Naive thymus-derived CD4-positive, alpha-beta T cell (primary cell): ENCODE measurements at regions not wholly inside any gene's neighbourhood (a gene's known extent, or its start where the extent isn't known, plus 50 kb on each side); places are given as distances from the start of the nearest gene placed in this dataset.

Source experiments
- ATAC-seq: fragments of 150-1000 bp; cut with Tn5 transposase; 2 replicates; pipeline ENCODE4 v1.10.0; 2021; ENCODE audit warnings: mild to moderate bottlenecking, moderate library complexity
- CTCF ChIA-PET: fragments of 350-600 bp; sonication (Branson Sonifier 250); formaldehyde crosslinking; loops from one replicate; lab custom pipeline; 2021; ENCODE audit warnings: antibody characterized with exemption; lab: Charles Lee
- POLR2A ChIA-PET: fragments of 350-600 bp; sonication (Branson Sonifier 250); formaldehyde crosslinking; loops from one replicate; lab custom pipeline; 2021; ENCODE audit warnings: antibody characterized with exemption, inconsistent platforms; lab: Charles Lee
- DNase-seq, 9 donors: peaks; one replicate each; pipeline versions ENCODE4 v3.0.0 to v3.0.0-alpha.2; 2020 to 2022; ENCODE audit warnings: mixed read lengths in 1 of 9
- H3K27ac ChIP-seq: one replicate; pipeline ENCODE4 v1.7.0; 2013; ENCODE audit warnings: mild to moderate bottlenecking, low read depth, low read length, moderate library complexity
- H3K27me3 ChIP-seq, 2 donors: one replicate each; pipeline ENCODE4 v1.7.0; 2013; ENCODE audit warnings: low read length in 2 of 2, mild to moderate bottlenecking in 2 of 2, moderate library complexity in 2 of 2; ENCODE audit not compliant: control insufficient read depth in 2 of 2, insufficient read depth in 2 of 2
- H3K36me3 ChIP-seq, 3 experiments: 1 replicate in 2 of 3; 2 replicates in 1 of 3; pipeline ENCODE4 v1.7.0; 2013; ENCODE audit warnings: low read length in 3 of 3, mild to moderate bottlenecking in 3 of 3, moderate library complexity in 1 of 3; ENCODE audit not compliant: insufficient read depth in 3 of 3, control insufficient read depth in 2 of 3
- H3K4me1 ChIP-seq, 2 donors: one replicate each; pipeline ENCODE4 v1.7.0; 2013; ENCODE audit warnings: low read length in 2 of 2, mild to moderate bottlenecking in 2 of 2, moderate library complexity in 1 of 2; ENCODE audit not compliant: control insufficient read depth in 2 of 2, insufficient read depth in 2 of 2
- H3K4me3 ChIP-seq: 2 replicates; pipeline ENCODE4 v1.7.0; 2013; ENCODE audit warnings: mild to moderate bottlenecking, low read length
- H3K9me3 ChIP-seq, 3 experiments: 1 replicate in 2 of 3; 2 replicates in 1 of 3; pipeline ENCODE4 v1.7.0; 2013; ENCODE audit warnings: low read length in 3 of 3; ENCODE audit not compliant: control insufficient read depth in 2 of 3
- H3K27ac Mint-ChIP-seq, 9 donors: one replicate each; pipeline ENCODE4 v1.8.0; 2020 to 2022; ENCODE audit warnings: mixed read lengths in 9 of 9, mild to moderate bottlenecking in 8 of 9, moderate library complexity in 5 of 9, inconsistent platforms in 2 of 9
- H3K27me3 Mint-ChIP-seq, 5 donors: one replicate each; pipeline ENCODE4 v1.8.0; 2021 to 2022; ENCODE audit warnings: mixed read lengths in 5 of 5, mild to moderate bottlenecking in 1 of 5
- H3K36me3 Mint-ChIP-seq, 5 donors: one replicate each; pipeline ENCODE4 v1.8.0; 2020 to 2022; ENCODE audit warnings: mixed read lengths in 5 of 5, mild to moderate bottlenecking in 3 of 5, inconsistent platforms in 1 of 5
- H3K4me1 Mint-ChIP-seq, 7 donors: one replicate each; pipeline ENCODE4 v1.8.0; 2020 to 2022; ENCODE audit warnings: mixed read lengths in 7 of 7, mild to moderate bottlenecking in 3 of 7, inconsistent platforms in 1 of 7
- H3K4me3 Mint-ChIP-seq, 10 donors: one replicate each; pipeline ENCODE4 v1.8.0; 2020 to 2022; ENCODE audit warnings: mild to moderate bottlenecking in 10 of 10, mixed read lengths in 10 of 10, moderate library complexity in 6 of 10, inconsistent platforms in 2 of 10
- H3K9me3 Mint-ChIP-seq, 11 donors: one replicate each; pipeline ENCODE4 v1.8.0; 2020 to 2022; ENCODE audit warnings: mixed read lengths in 11 of 11, mild to moderate bottlenecking in 4 of 11, inconsistent platforms in 1 of 11, moderate library complexity in 1 of 11
- intact Hi-C, 2 donors: fragments of 100-400 bp; cut with micrococcal nuclease; formaldehyde crosslinking; loops; one replicate each; pipeline ENCODE4 v1.15.1; 2023

DNA sequence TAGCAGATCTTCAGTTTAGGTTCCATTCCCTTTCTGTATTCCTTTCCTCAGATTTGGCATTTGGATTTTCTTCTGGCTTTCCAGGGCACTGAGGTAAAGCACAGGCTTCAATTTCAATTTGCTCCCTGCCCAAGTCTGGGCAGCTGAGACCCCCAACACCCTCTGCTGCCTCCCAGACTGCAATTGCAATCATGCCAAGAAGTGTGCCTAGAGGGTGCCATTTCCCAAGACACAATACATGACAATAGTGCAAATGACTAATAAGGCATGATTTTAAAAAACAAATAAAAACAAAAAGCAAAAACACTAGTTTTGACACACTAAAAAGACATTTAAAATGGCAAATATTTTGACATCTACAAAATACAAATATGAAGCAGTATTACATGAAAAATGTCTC lies 364.8 kb downstream of the EPM2A start:
- ChIA-PET CTCF (no interaction called here), POLR2A (no interaction called here)
- Histone ChIP-seq H3K27ac (no peak overlapping the region), H3K4me3 (no peak overlapping the region), H3K4me1 (no peaks in the 10 kb centered on the region), H3K36me3 (no peaks in the 10 kb centered on the region), H3K9me3 (no peaks in the 10 kb centered on the region), H3K27me3 (no peaks in the 10 kb centered on the region)
- Mint-ChIP-seq H3K9me3 (peaks cover 0 to 3% (median 0%) of the 10 kb centered on the region in 11 donors), H3K27me3 (peaks cover 0 to 3% (median 0%) of the 10 kb centered on the region in 5 donors), H3K4me3 (no peak overlapping the region), H3K27ac (no peak overlapping the region), H3K4me1 (peaks cover 0 to 6% (median 0%) of the 10 kb centered on the region in 7 donors), H3K36me3 (no peaks in the 10 kb centered on the region)
- intact Hi-C loops = no loop called here
- DNase-seq = no peak
- ATAC-seq = no peak

GRCh38 chr6:145372671-145373151 lies 362.6 kb downstream of the EPM2A start:
- peaks cover 0 to 6% (median 0%) of the 10 kb centered on the region in 7 donors for H3K4me1 Mint-ChIP-seq
- ATAC-seq (peak; percentile 76), DNase-seq (peak in 1 of 9 donors; percentile 2)
- H3K27ac Mint-ChIP-seq = peak overlapping the region in 1 of 9 donors; percentile 60
- Histone ChIP-seq H3K4me3 (no peak overlapping the region), H3K36me3 (no peaks in the 10 kb centered on the region), H3K27ac (no peak overlapping the region), H3K27me3 (no peaks in the 10 kb centered on the region), H3K4me1 (no peaks in the 10 kb centered on the region), H3K9me3 (no peaks in the 10 kb centered on the region)
- peaks cover 0 to 7% (median 0%) of the 10 kb centered on the region in 5 donors for H3K27me3 Mint-ChIP-seq
- peaks cover 0 to 6% (median 0%) of the 10 kb centered on the region in 11 donors for H3K9me3 Mint-ChIP-seq
- no peaks in the 10 kb centered on the region for H3K36me3 Mint-ChIP-seq
- H3K4me3 Mint-ChIP-seq = peak overlapping the region in 2 of 10 donors; percentile 2 to 39
- ChIA-PET POLR2A (no interaction called here), CTCF (no interaction called here)
- intact Hi-C loops = no loop called here

GRCh38 chr6:145373826-145374225 lies 361.5 kb downstream of the EPM2A start:
- H3K27me3 Mint-ChIP-seq = peaks cover 0 to 11% (median 3%) of the 10 kb centered on the region in 5 donors
- DNase-seq (no peak), ATAC-seq (no peak)
- H3K9me3 ChIP-seq = no peaks in the 10 kb centered on the region
- H3K4me3 ChIP-seq = no peak overlapping the region
- peaks cover 0 to 6% (median 0%) of the 10 kb centered on the region in 7 donors for H3K4me1 Mint-ChIP-seq
- CTCF ChIA-PET = no interaction called here
- POLR2A ChIA-PET = no interaction called here
- intact Hi-C loops = no loop called here
- H3K4me1 ChIP-seq = no peaks in the 10 kb centered on the region
- H3K9me3 Mint-ChIP-seq = peaks cover 0 to 6% (median 0%) of the 10 kb centered on the region in 11 donors
- no peak overlapping the region for H3K27ac ChIP-seq
- H3K36me3 Mint-ChIP-seq = no peaks in the 10 kb centered on the region
- no peaks in the 10 kb centered on the region for H3K27me3 ChIP-seq
- no peak overlapping the region for H3K4me3 Mint-ChIP-seq
- no peaks in the 10 kb centered on the region for H3K36me3 ChIP-seq
- H3K27ac Mint-ChIP-seq = no peak overlapping the region

DNA sequence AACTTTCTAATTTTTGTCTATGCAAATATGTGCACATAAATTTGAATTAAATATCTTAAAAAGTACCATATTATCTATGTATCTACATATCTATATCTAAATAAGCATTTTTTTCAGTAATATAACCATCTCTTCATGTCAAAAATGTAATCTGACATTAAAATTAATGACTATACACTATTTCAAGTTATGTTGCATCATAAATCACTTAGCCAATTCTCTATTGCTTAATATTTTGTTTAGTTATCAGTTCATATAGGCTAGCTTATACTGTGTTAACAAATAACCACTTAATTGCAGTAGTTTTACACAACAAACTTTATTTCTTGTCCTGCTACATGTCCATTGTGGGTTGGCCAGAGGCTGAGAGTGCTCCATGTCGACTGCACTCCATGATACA lies 360.8 kb downstream of the EPM2A start:
- no peak overlapping the region for H3K4me3 Mint-ChIP-seq
- Histone ChIP-seq H3K4me1 (no peaks in the 10 kb centered on the region), H3K27me3 (no peaks in the 10 kb centered on the region), H3K36me3 (no peaks in the 10 kb centered on the region), H3K27ac (no peak overlapping the region), H3K9me3 (no peaks in the 10 kb centered on the region), H3K4me3 (no peak overlapping the region)
- H3K9me3 Mint-ChIP-seq = peaks cover 0 to 6% (median 0%) of the 10 kb centered on the region in 11 donors
- DNase-seq (no peak), ATAC-seq (no peak)
- H3K27ac Mint-ChIP-seq = no peak overlapping the region
- CTCF ChIA-PET = no interaction called here
- intact Hi-C loops = no loop called here
- peaks cover 0 to 6% (median 0%) of the 10 kb centered on the region in 7 donors for H3K4me1 Mint-ChIP-seq
- H3K27me3 Mint-ChIP-seq = peaks cover 0 to 18% (median 4%) of the 10 kb centered on the region in 5 donors
- POLR2A ChIA-PET = no interaction called here
- H3K36me3 Mint-ChIP-seq = no peaks in the 10 kb centered on the region

GRCh38 chr6:145375502-145375901 lies 359.8 kb downstream of the EPM2A start:
- intact Hi-C loops = no loop called here
- peaks cover 0 to 27% (median 4%) of the 10 kb centered on the region in 5 donors for H3K27me3 Mint-ChIP-seq
- POLR2A ChIA-PET = no interaction called here
- H3K27me3 ChIP-seq = no peaks in the 10 kb centered on the region
- H3K27ac Mint-ChIP-seq = no peak overlapping the region
- peaks cover 0 to 6% (median 0%) of the 10 kb centered on the region in 7 donors for H3K4me1 Mint-ChIP-seq
- no peak overlapping the region for H3K4me3 ChIP-seq
- no peak for DNase-seq
- no peaks in the 10 kb centered on the region for H3K9me3 ChIP-seq
- no peaks in the 10 kb centered on the region for H3K36me3 ChIP-seq
- H3K9me3 Mint-ChIP-seq = peaks cover 0 to 8% (median 2%) of the 10 kb centered on the region in 11 donors
- H3K4me1 ChIP-seq = no peaks in the 10 kb centered on the region
- ATAC-seq = no peak
- no peak overlapping the region for H3K27ac ChIP-seq
- H3K36me3 Mint-ChIP-seq = no peaks in the 10 kb centered on the region
- CTCF ChIA-PET = no interaction called here
- H3K4me3 Mint-ChIP-seq = no peak overlapping the region

GRCh38 chr6:145380186-145380585 lies 355.1 kb downstream of the EPM2A start:
- no peaks in the 10 kb centered on the region for H3K4me1 ChIP-seq
- H3K4me1 Mint-ChIP-seq = no peaks in the 10 kb centered on the region

DNA sequence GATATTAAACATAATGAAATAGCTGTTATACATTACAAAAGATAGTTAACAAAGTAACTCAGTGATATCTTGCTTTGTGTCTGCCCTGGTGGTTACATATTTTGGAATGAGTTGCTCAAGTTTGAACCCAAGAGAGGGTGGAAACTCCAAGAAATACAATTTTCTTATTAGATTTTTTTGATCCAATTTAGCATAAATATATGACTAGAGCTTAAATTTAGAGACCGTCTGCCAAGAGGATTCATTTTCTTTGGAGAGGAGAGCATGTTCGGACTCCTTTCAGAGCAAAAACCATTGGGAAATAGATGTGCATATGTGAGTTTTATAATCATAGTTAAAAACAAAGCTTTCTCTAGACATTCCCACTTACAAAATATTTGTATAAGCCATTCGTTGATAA lies 353.4 kb downstream of the EPM2A start:
- Histone ChIP-seq H3K4me3 (no peak overlapping the region), H3K36me3 (no peaks in the 10 kb centered on the region), H3K4me1 (no peaks in the 10 kb centered on the region), H3K27me3 (no peaks in the 10 kb centered on the region), H3K27ac (no peak overlapping the region), H3K9me3 (no peaks in the 10 kb centered on the region)
- ChIA-PET POLR2A (no interaction called here), CTCF (no interaction called here)
- H3K27me3 Mint-ChIP-seq = peaks cover 0 to 31% (median 0%) of the 10 kb centered on the region in 5 donors
- DNase-seq (no peak), ATAC-seq (no peak)
- intact Hi-C loops = no loop called here
- no peaks in the 10 kb centered on the region for H3K36me3 Mint-ChIP-seq
- H3K27ac Mint-ChIP-seq = no peak overlapping the region
- H3K9me3 Mint-ChIP-seq = peaks cover 0 to 12% (median 2%) of the 10 kb centered on the region in 11 donors
- H3K4me3 Mint-ChIP-seq = no peak overlapping the region
- no peaks in the 10 kb centered on the region for H3K4me1 Mint-ChIP-seq

More at GRCh38 chr6:145380186-145380585, 355.1 kb downstream of the EPM2A start:
- peaks cover 0 to 31% (median 4%) of the 10 kb centered on the region in 5 donors for H3K27me3 Mint-ChIP-seq
- H3K9me3 Mint-ChIP-seq = peaks cover 0 to 12% (median 2%) of the 10 kb centered on the region in 11 donors
- POLR2A ChIA-PET = no interaction called here
- no peak overlapping the region for H3K27ac Mint-ChIP-seq
- no peaks in the 10 kb centered on the region for H3K9me3 ChIP-seq
- H3K36me3 Mint-ChIP-seq = no peaks in the 10 kb centered on the region
- intact Hi-C loops = no loop called here
- ATAC-seq (no peak), DNase-seq (no peak)
- no peak overlapping the region for H3K27ac ChIP-seq
- H3K4me3 Mint-ChIP-seq = no peak overlapping the region
- no peaks in the 10 kb centered on the region for H3K27me3 ChIP-seq
- CTCF ChIA-PET = no interaction called here
- H3K36me3 ChIP-seq = no peaks in the 10 kb centered on the region
- no peak overlapping the region for H3K4me3 ChIP-seq
